Endothelial cell (in vitro differentiated cells): ENCODE measurements at regions not wholly inside any gene's neighbourhood (a gene's known extent, or its start where the extent isn't known, plus 50 kb on each side); places are given as distances from the start of the nearest gene placed in this dataset.
A peak's percentile ranks its signal among the peaks of the same experiment; 100 is the strongest.

Experiments used
- DNase-seq: peaks from one replicate; pipeline ENCODE4 v3.0.0; 2021; ENCODE audit warnings: low spot score
- H3K27ac Mint-ChIP-seq: one replicate; pipeline ENCODE4 v1.8.0; 2021; ENCODE audit warnings: mixed read lengths, inconsistent platforms; ENCODE audit not compliant: unreplicated experiment
- H3K27me3 Mint-ChIP-seq: one replicate; pipeline ENCODE4 v1.8.0; 2021; ENCODE audit warnings: mild to moderate bottlenecking, moderate library complexity, mixed read lengths, inconsistent platforms; ENCODE audit not compliant: unreplicated experiment
- H3K36me3 Mint-ChIP-seq: one replicate; pipeline ENCODE4 v1.8.0; 2021; ENCODE audit warnings: mild to moderate bottlenecking, low read depth, mixed read lengths, inconsistent platforms; ENCODE audit not compliant: unreplicated experiment
- H3K4me1 Mint-ChIP-seq: one replicate; pipeline ENCODE4 v1.8.0; 2021; ENCODE audit warnings: mild to moderate bottlenecking, mixed read lengths, inconsistent platforms; ENCODE audit not compliant: unreplicated experiment
- H3K4me3 Mint-ChIP-seq: one replicate; pipeline ENCODE4 v1.8.0; 2021; ENCODE audit warnings: mild to moderate bottlenecking, mixed read lengths, inconsistent platforms; ENCODE audit not compliant: unreplicated experiment
- H3K9me3 Mint-ChIP-seq: one replicate; pipeline ENCODE4 v1.8.0; 2021; ENCODE audit warnings: mixed read lengths, inconsistent platforms; ENCODE audit not compliant: unreplicated experiment
- CTCF ChIP-seq: fragments of 200-600 bp; sonication (generic); IDR thresholded peaks from one replicate; pipeline ENCODE4 v1.5.0; 2021; ENCODE audit warnings: antibody characterized with exemption; ENCODE audit not compliant: unreplicated experiment

- H3K4me3 Mint-ChIP-seq, result no peak overlapping the region
These were observed 361.8 kb upstream of the ACTBL2 start for GRCh38 chr5:57844410-57844809.

GRCh38 chr5:57843059-57843367, 360.4 kb upstream of the ACTBL2 start:
- Mint-ChIP-seq H3K4me3 (no peak overlapping the region), H3K27ac (no peak overlapping the region), H3K36me3 (no peaks in the 10 kb centered on the region), H3K4me1 (peaks cover 37% of the 10 kb centered on the region), H3K9me3 (no peaks in the 10 kb centered on the region), H3K27me3 (peaks cover 2% of the 10 kb centered on the region)
- TF ChIP-seq CTCF, result no peak
- no peak for DNase-seq

More at GRCh38 chr5:57844410-57844809, 361.8 kb upstream of the ACTBL2 start:
- no peak for TF ChIP-seq CTCF
- Mint-ChIP-seq H3K36me3 (no peaks in the 10 kb centered on the region), H3K9me3 (no peaks in the 10 kb centered on the region), H3K27ac (peak overlapping the region; percentile 85), H3K4me1 (peaks cover 37% of the 10 kb centered on the region), H3K27me3 (peaks cover 2% of the 10 kb centered on the region)
- peak; percentile 18 for DNase-seq

- Mint-ChIP-seq H3K27me3 (peaks cover 2% of the 10 kb centered on the region), H3K9me3 (no peaks in the 10 kb centered on the region), H3K4me1 (peaks cover 37% of the 10 kb centered on the region), H3K4me3 (no peak overlapping the region), H3K36me3 (no peaks in the 10 kb centered on the region), H3K27ac (peak overlapping the region; percentile 34)
- no peak for DNase-seq
- no peak for TF ChIP-seq CTCF
These were observed 359.9 kb upstream of the ACTBL2 start for GRCh38 chr5:57842364-57843058.

GRCh38 chr5:57841676-57842363, 359.2 kb upstream of the ACTBL2 start:
- no peaks in the 10 kb centered on the region for H3K9me3 Mint-ChIP-seq
- no peak for TF ChIP-seq CTCF
- H3K36me3 Mint-ChIP-seq, result no peaks in the 10 kb centered on the region
- peak; percentile 17 for DNase-seq
- no peak overlapping the region for H3K4me3 Mint-ChIP-seq
- peaks cover 37% of the 10 kb centered on the region for H3K4me1 Mint-ChIP-seq
- peak overlapping the region; percentile 86 for H3K27ac Mint-ChIP-seq
- peaks cover 2% of the 10 kb centered on the region for H3K27me3 Mint-ChIP-seq

GRCh38 chr5:57839437-57840079, 356.9 kb upstream of the ACTBL2 start:
- peaks cover 43% of the 10 kb centered on the region for H3K4me1 Mint-ChIP-seq

More at GRCh38 chr5:57839437-57840079, 356.9 kb upstream of the ACTBL2 start:
- no peaks in the 10 kb centered on the region for H3K9me3 Mint-ChIP-seq
- no peak overlapping the region for H3K4me3 Mint-ChIP-seq
- H3K27me3 Mint-ChIP-seq, result peaks cover 2% of the 10 kb centered on the region
- H3K27ac Mint-ChIP-seq, result no peak overlapping the region
- no peak for DNase-seq
- H3K36me3 Mint-ChIP-seq, result no peaks in the 10 kb centered on the region
- no peak for TF ChIP-seq CTCF
